Mammary epithelial cell (primary cell): ENCODE measurements at regions not wholly inside any gene's neighbourhood (a gene's known extent, or its start where the extent isn't known, plus 50 kb on each side); places are given as distances from the start of the nearest gene placed in this dataset.

Experiments
- EZH2 ChIP-seq: IDR thresholded peaks from 2 replicates; pipeline ENCODE4 v1.6.1; 2012; ENCODE audit warnings: low read length, inconsistent platforms, borderline replicate concordance
- TF ChIP-seq, protein P1 (sequence below), 2 donors: IDR thresholded peaks in 1 of 2; conservative IDR thresholded peaks in 1 of 2; 2 replicates each; pipeline ENCODE4 v1.5.1; 2011 to 2012; ENCODE audit warnings: inconsistent platforms in 2 of 2, low read length in 2 of 2, mild to moderate bottlenecking in 2 of 2, control low read depth in 1 of 2, low read depth in 1 of 2; ENCODE audit not compliant: insufficient read depth in 1 of 2; ENCODE audit errors: extremely low read depth in 1 of 2

DNA sequence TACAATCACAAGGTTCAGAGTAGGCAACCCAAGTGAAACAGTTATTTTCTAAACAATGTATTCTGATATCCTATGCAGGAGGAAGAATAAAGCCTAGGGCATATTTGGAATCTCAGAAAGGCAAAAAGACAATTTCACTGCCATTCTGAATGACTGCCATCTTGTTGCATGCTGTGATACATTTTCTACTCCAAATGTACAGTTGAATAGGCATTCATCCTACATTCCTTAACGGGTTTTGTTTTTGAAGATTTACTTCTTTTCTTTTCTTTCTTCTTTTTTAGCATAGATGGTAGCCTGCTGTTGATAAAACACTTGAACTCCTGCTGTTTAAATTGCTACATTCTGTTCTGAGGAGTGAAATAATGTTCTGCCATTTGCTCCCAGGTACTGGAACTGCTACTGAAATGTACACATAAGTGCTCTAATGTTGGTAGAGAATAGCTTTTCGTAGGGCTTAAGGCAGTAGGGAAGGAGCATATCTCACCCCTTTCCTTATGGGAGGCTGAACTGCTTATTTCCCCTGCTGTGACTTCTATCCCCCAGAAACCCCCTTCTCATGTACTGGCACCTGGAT, 506.8 kb downstream of the DNAJB9 start:
- TF ChIP-seq, protein P1, sequence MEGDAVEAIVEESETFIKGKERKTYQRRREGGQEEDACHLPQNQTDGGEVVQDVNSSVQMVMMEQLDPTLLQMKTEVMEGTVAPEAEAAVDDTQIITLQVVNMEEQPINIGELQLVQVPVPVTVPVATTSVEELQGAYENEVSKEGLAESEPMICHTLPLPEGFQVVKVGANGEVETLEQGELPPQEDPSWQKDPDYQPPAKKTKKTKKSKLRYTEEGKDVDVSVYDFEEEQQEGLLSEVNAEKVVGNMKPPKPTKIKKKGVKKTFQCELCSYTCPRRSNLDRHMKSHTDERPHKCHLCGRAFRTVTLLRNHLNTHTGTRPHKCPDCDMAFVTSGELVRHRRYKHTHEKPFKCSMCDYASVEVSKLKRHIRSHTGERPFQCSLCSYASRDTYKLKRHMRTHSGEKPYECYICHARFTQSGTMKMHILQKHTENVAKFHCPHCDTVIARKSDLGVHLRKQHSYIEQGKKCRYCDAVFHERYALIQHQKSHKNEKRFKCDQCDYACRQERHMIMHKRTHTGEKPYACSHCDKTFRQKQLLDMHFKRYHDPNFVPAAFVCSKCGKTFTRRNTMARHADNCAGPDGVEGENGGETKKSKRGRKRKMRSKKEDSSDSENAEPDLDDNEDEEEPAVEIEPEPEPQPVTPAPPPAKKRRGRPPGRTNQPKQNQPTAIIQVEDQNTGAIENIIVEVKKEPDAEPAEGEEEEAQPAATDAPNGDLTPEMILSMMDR (conservative IDR thresholded peaks at IDR 0.05 in 1 of 2, IDR thresholded peaks at IDR 0.05 in 1 of 2; ENCODE audit: extremely low read depth in 1 of 2, insufficient read depth in 1 of 2, low read depth in 1 of 2, low read length in 2 of 2) = no peak
- TF ChIP-seq EZH2 = no peak
